DND-41 (cell line): ENCODE measurements at regions not wholly inside any gene's neighbourhood (a gene's known extent, or its start where the extent isn't known, plus 50 kb on each side); places are given as distances from the start of the nearest gene placed in this dataset.

ENCODE experiments used
- ATAC-seq: fragments of 200-7000 bp; cut with Tn5 transposase; 3 replicates; pipeline ENCODE4 v1.9.1; 2021; ENCODE audit warnings: low read depth; ENCODE audit not compliant: insufficient read depth
- DNase-seq: peaks from one replicate; pipeline ENCODE4 v3.0.0-alpha.2; 2020
- H2AFZ ChIP-seq: 2 replicates; pipeline ENCODE4 v1.6.0; 2012; ENCODE audit warnings: low read depth, low read length
- H3K27ac ChIP-seq: 2 replicates; pipeline ENCODE4 v1.5.1; 2012; ENCODE audit warnings: low read length, inconsistent platforms
- H3K27me3 ChIP-seq: fragments of 200-600 bp; sonication (generic); 2 replicates; pipeline ENCODE4 v1.6.0; 2012; ENCODE audit warnings: low read length, mild to moderate bottlenecking, inconsistent platforms; ENCODE audit not compliant: insufficient read depth, poor library complexity
- H3K36me3 ChIP-seq: 2 replicates; pipeline ENCODE4 v1.5.1; 2012; ENCODE audit warnings: low read length, inconsistent platforms; ENCODE audit not compliant: insufficient read depth
- H3K4me1 ChIP-seq: 2 replicates; pipeline ENCODE4 v1.5.1; 2012; ENCODE audit warnings: mild to moderate bottlenecking, low read length; ENCODE audit not compliant: insufficient read depth
- H3K4me2 ChIP-seq: 2 replicates; pipeline ENCODE4 v1.6.0; 2012; ENCODE audit warnings: mild to moderate bottlenecking, moderate library complexity, low read length, inconsistent platforms; ENCODE audit not compliant: insufficient read depth
- H3K4me3 ChIP-seq, 2 experiments: fragments of 200-600 bp in 1 of 2; shearing (Covaris generic) in 1 of 2; 2 replicates each; pipeline ENCODE4 v1.5.1; 2012 to 2016; ENCODE audit warnings: inconsistent platforms in 2 of 2, low read length in 2 of 2, mild to moderate bottlenecking in 2 of 2, low read depth in 1 of 2, moderate library complexity in 1 of 2
- H3K79me2 ChIP-seq: 2 replicates; pipeline ENCODE4 v1.6.0; 2012; ENCODE audit warnings: low read length, inconsistent platforms; ENCODE audit not compliant: insufficient read depth
- H3K9ac ChIP-seq: 2 replicates; pipeline ENCODE4 v1.6.0; 2012; ENCODE audit warnings: low read depth, mild to moderate bottlenecking, inconsistent platforms, low read length, moderate library complexity
- H3K9me3 ChIP-seq: 2 replicates; pipeline ENCODE4 v1.5.1; 2012; ENCODE audit warnings: low read length, moderate library complexity, mild to moderate bottlenecking, inconsistent platforms; ENCODE audit not compliant: insufficient read depth, severe bottlenecking
- H4K20me1 ChIP-seq: 2 replicates; pipeline ENCODE4 v1.6.0; 2012; ENCODE audit warnings: low read length; ENCODE audit not compliant: insufficient read depth
- CTCF ChIP-seq: IDR thresholded peaks from 2 replicates; pipeline ENCODE4 v1.5.1; 2012; ENCODE audit warnings: borderline replicate concordance, low read length, moderate library complexity, mild to moderate bottlenecking; ENCODE audit not compliant: poor library complexity, severe bottlenecking; ENCODE audit errors: extremely low read depth
- EZH2 ChIP-seq: IDR thresholded peaks from 3 replicates; pipeline ENCODE4 v1.6.1; 2012; ENCODE audit warnings: borderline replicate concordance, low read depth, mild to moderate bottlenecking, moderate library complexity, low read length, inconsistent platforms; ENCODE audit not compliant: severe bottlenecking

- ATAC-seq = no peak
- no peak overlapping the region for H3K9ac ChIP-seq
- TF ChIP-seq CTCF (no peak), EZH2 (no peak)
Observed at GRCh38 chr2:66673286-66673685, 238.4 kb downstream of the MEIS1 start.

GRCh38 chr2:66674087-66674486, 239.2 kb downstream of the MEIS1 start:
- Histone ChIP-seq H2AFZ (no peak overlapping the region), H3K79me2 (no peaks in the 10 kb centered on the region), H3K27ac (no peak overlapping the region), H3K27me3 (no peaks in the 10 kb centered on the region), H3K9me3 (no peaks in the 10 kb centered on the region), H3K4me3 (no peak overlapping the region), H3K4me2 (no peak overlapping the region), H4K20me1 (no peaks in the 10 kb centered on the region), H3K4me1 (no peaks in the 10 kb centered on the region), H3K9ac (no peak overlapping the region), H3K36me3 (no peaks in the 10 kb centered on the region)
- ATAC-seq = no peak
- no peak for TF ChIP-seq CTCF
- DNase-seq = no peak

More at GRCh38 chr2:66673286-66673685, 238.4 kb downstream of the MEIS1 start:
- no peak overlapping the region for H3K4me3 ChIP-seq
- H3K27me3 ChIP-seq = no peaks in the 10 kb centered on the region
- H2AFZ ChIP-seq = no peak overlapping the region
- H3K9me3 ChIP-seq = no peaks in the 10 kb centered on the region
- no peaks in the 10 kb centered on the region for H3K36me3 ChIP-seq
- H4K20me1 ChIP-seq = no peaks in the 10 kb centered on the region
- H3K79me2 ChIP-seq = no peaks in the 10 kb centered on the region
- H3K4me2 ChIP-seq = no peak overlapping the region
- no peak overlapping the region for H3K27ac ChIP-seq
- no peaks in the 10 kb centered on the region for H3K4me1 ChIP-seq
- no peak for DNase-seq

GRCh38 chr2:66675591-66675990, 240.7 kb downstream of the MEIS1 start:
- no peaks in the 10 kb centered on the region for H3K36me3 ChIP-seq
- no peak overlapping the region for H3K4me2 ChIP-seq
- H3K9me3 ChIP-seq = no peaks in the 10 kb centered on the region
- H2AFZ ChIP-seq = no peak overlapping the region
- DNase-seq = no peak
- no peak overlapping the region for H3K27ac ChIP-seq
- no peak overlapping the region for H3K4me3 ChIP-seq
- no peaks in the 10 kb centered on the region for H3K79me2 ChIP-seq
- no peak for ATAC-seq
- H3K4me1 ChIP-seq = no peaks in the 10 kb centered on the region
- H4K20me1 ChIP-seq = no peaks in the 10 kb centered on the region
- H3K9ac ChIP-seq = no peak overlapping the region
- TF ChIP-seq CTCF (no peak), EZH2 (no peak)
- no peaks in the 10 kb centered on the region for H3K27me3 ChIP-seq

GRCh38 chr2:66679442-66679841, 244.5 kb downstream of the MEIS1 start:
- H2AFZ ChIP-seq = no peak overlapping the region
- TF ChIP-seq CTCF (no peak), EZH2 (no peak)
- H3K4me2 ChIP-seq = no peak overlapping the region
- H3K27ac ChIP-seq = no peak overlapping the region
- ATAC-seq (no peak), DNase-seq (no peak)
- H3K27me3 ChIP-seq = no peaks in the 10 kb centered on the region
- H3K36me3 ChIP-seq = no peaks in the 10 kb centered on the region
- no peaks in the 10 kb centered on the region for H3K4me1 ChIP-seq
- no peak overlapping the region for H3K4me3 ChIP-seq
- H4K20me1 ChIP-seq = no peaks in the 10 kb centered on the region
- H3K79me2 ChIP-seq = no peaks in the 10 kb centered on the region
- no peak overlapping the region for H3K9ac ChIP-seq
- H3K9me3 ChIP-seq = no peaks in the 10 kb centered on the region
